K562 (cell line): ENCODE measurements at regions not wholly inside any gene's neighbourhood (a gene's known extent, or its start where the extent isn't known, plus 50 kb on each side); places are given as distances from the start of the nearest gene placed in this dataset.

Experiments
- ATAC-seq: fragments of 200-7000 bp; cut with Tn5 transposase; 3 replicates; pipeline ENCODE4 v1.9.1; 2020; ENCODE audit warnings: moderate library complexity
- BruUV-seq: library from RNA; stranded (reverse); fragments of 400-500 nt; replicated peaks from 2 replicates; lab custom pipeline; 2021; lab: Mats Ljungman, UMichigan
- CTCF ChIA-PET: fragments of 300-600 bp; formaldehyde crosslinking; extraction: SDS; loops from one replicate; lab custom pipeline; 2021; ENCODE audit warnings: low intra/inter-chr PET ratio; lab: Yijun Ruan, JAX
- POLR2A ChIA-PET: fragments of 300-600, 350-650 bp; sonication (Branson Sonifier 250); formaldehyde crosslinking; extraction: SDS; loops from one replicate; lab custom pipeline; 2021; ENCODE audit warnings: antibody characterized with exemption, inconsistent platforms; lab: Yijun Ruan, JAX
- DNase-seq, 4 experiments: peaks; one replicate each; pipeline versions ENCODE4 v3.0.0 to v3.0.0-alpha.2; 2011 to 2018; ENCODE audit warnings: low spot score in 3 of 4, mixed read lengths in 3 of 4; ENCODE audit errors: extremely low read depth in 1 of 4
- FAIRE-seq: peaks from 2 replicates; lab custom pipeline; 2011; peaks lifted over from hg19 to GRCh38; lab: Jason Lieb, UNC
- H2AFZ ChIP-seq: 2 replicates; pipeline ENCODE4 v1.6.0; 2011; ENCODE audit warnings: low read depth, low read length, control low read depth, inconsistent platforms
- H3K27ac ChIP-seq: fragments of 200-600 bp; 3 replicates; pipeline ENCODE4 v1.8.0; 2011; ENCODE audit warnings: low read depth, mild to moderate bottlenecking, control low read depth, inconsistent platforms, low read length, moderate library complexity, mixed read lengths; ENCODE audit errors: extremely low read depth
- H3K27me3 ChIP-seq, 2 experiments: fragments of 300-600 bp in 1 of 2; 2 replicates in 1 of 2; 3 replicates in 1 of 2; pipeline versions ENCODE4 v1.6.0 to v1.8.0; 2011; ENCODE audit warnings: inconsistent platforms in 2 of 2, low read length in 2 of 2, mild to moderate bottlenecking in 1 of 2, mixed read lengths in 1 of 2, moderate library complexity in 1 of 2; ENCODE audit not compliant: control insufficient read depth in 2 of 2, insufficient read depth in 2 of 2
- H3K36me3 ChIP-seq: fragments of 300-600 bp; 3 replicates; pipeline ENCODE4 v1.8.0; 2011; ENCODE audit warnings: mild to moderate bottlenecking, low read length, inconsistent platforms; ENCODE audit not compliant: control insufficient read depth, insufficient read depth
- H3K4me1 ChIP-seq, 2 experiments: fragments of 200-600 bp in 1 of 2; replicated peaks in 1 of 2; 2 replicates in 1 of 2; 3 replicates in 1 of 2; pipeline versions ENCODE4 v1.5.1 to v1.8.0; 2011; ENCODE audit warnings: inconsistent platforms in 2 of 2, low read length in 2 of 2, mild to moderate bottlenecking in 1 of 2, mixed read lengths in 1 of 2, moderate library complexity in 1 of 2; ENCODE audit not compliant: control insufficient read depth in 2 of 2, insufficient read depth in 2 of 2
- H3K4me2 ChIP-seq: 2 replicates; pipeline ENCODE4 v1.6.1; 2011; ENCODE audit warnings: low read length, control low read depth, inconsistent platforms, mixed read lengths; ENCODE audit not compliant: insufficient read depth
- H3K4me3 ChIP-seq: fragments of 200-600 bp; sonication (generic), shearing (Covaris generic); 2 replicates; pipeline ENCODE4 v1.5.1; 2016; ENCODE audit warnings: control low read depth, inconsistent platforms
- H3K79me2 ChIP-seq: fragments of 200-600 bp; 3 replicates; pipeline ENCODE4 v1.8.0; 2011; ENCODE audit warnings: low read length, inconsistent platforms; ENCODE audit not compliant: control insufficient read depth, insufficient read depth
- H3K9ac ChIP-seq, 2 experiments: 2 replicates each; pipeline versions ENCODE4 v1.6.0 to v1.6.1; 2011; ENCODE audit warnings: low read depth in 2 of 2, low read length in 2 of 2, control low read depth in 1 of 2, inconsistent platforms in 1 of 2, mild to moderate bottlenecking in 1 of 2, mixed read lengths in 1 of 2; ENCODE audit not compliant: insufficient read depth in 1 of 2
- H3K9me1 ChIP-seq: one replicate; pipeline ENCODE4 v1.6.0; 2011; ENCODE audit warnings: inconsistent platforms, mild to moderate bottlenecking, low read length, moderate library complexity; ENCODE audit not compliant: control insufficient read depth, insufficient read depth
- H3K9me3 ChIP-seq: replicated peaks from 2 replicates; pipeline ENCODE4 v1.5.1; 2011; ENCODE audit warnings: low read depth, low read length, inconsistent platforms; ENCODE audit not compliant: control insufficient read depth, insufficient read depth
- H4K20me1 ChIP-seq: replicated peaks from 2 replicates; pipeline ENCODE4 v1.6.1; 2011; ENCODE audit warnings: low read length, inconsistent platforms, mixed read lengths; ENCODE audit not compliant: control insufficient read depth, insufficient read depth
- SMARCA5 ChIP-seq: fragments of 450-650 bp; IDR thresholded peaks from 2 replicates; pipeline ENCODE4 v1.6.1; 2016
- WGBS: fragments of 100-300 bp; shearing (Covaris generic); methylation state at CpG from one replicate; pipeline ENCODE4 v1.1.6; 2016; ENCODE audit warnings: low coverage, mixed read lengths; ENCODE audit not compliant: insufficient coverage; ENCODE audit errors: missing lambda C conversion rate; 5-methylcytosine and 5-hydroxymethylcytosine counted together
- in situ Hi-C: fragments of 300-500 bp; cut with MboI; formaldehyde crosslinking; loops from 4 replicates; pipeline ENCODE4 v1.15.0; 2018; ENCODE audit warnings: inconsistent platforms, mixed read lengths
- intact Hi-C: fragments of 100-400 bp; cut with micrococcal nuclease; formaldehyde crosslinking; loops from 2 replicates; pipeline ENCODE4 v1.14.2; 2022
- TF ChIP-seq, protein P1 (sequence below): fragments of 250-450 bp; sonication (Bioruptor Pico); IDR thresholded peaks from 2 replicates; pipeline ENCODE4 v1.5.0; 2021
- TF ChIP-seq, protein P2 (sequence below): fragments of 250-450 bp; sonication (Bioruptor Pico); IDR thresholded peaks from 2 replicates; pipeline ENCODE4 v1.4.0; 2020

DNA sequence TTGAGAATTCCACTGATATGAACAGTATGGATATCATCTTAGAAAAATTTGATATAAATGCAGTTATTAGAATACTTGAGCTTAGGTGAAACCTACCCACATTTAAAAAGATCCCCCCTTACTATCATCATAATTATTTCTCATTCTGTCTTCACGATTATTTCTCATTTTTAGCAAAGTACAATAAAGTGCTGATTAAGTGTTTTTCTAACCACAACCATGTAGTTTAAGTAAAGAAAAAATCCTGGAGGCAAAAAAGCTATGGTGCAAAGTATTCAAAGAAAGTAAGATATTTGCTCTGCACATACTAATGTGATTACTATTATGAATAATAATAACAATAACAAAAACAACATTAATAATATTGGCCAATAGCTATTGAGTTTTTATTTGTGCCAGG, 365.6 kb upstream of the PCDH7 start (continued):
- TF ChIP-seq, protein P1, sequence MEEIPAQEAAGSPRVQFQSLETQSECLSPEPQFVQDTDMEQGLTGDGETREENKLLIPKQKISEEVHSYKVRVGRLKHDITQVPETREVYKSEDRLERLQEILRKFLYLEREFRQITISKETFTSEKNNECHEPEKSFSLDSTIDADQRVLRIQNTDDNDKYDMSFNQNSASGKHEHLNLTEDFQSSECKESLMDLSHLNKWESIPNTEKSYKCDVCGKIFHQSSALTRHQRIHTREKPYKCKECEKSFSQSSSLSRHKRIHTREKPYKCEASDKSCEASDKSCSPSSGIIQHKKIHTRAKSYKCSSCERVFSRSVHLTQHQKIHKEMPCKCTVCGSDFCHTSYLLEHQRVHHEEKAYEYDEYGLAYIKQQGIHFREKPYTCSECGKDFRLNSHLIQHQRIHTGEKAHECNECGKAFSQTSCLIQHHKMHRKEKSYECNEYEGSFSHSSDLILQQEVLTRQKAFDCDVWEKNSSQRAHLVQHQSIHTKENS (CRISPR knock-in tag), result no peak

DNA sequence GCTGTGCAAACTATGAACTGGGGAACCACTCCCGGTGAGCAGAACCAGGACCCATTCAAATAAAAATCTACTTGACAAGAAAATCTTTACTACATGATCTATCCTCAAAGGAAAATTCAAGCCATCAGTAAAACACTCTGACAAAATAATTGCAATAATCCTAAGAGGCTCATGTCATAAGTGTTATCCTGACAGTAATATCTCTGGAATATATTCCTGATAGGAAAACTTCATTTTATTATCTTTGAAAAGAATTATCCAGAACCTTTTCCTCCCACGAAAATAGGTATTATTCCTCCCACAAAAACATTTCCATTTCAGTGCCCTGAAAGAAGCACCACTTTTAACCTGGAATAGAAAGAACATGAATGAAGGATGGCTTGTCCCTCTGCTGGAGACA, 357.7 kb upstream of the PCDH7 start:
- no peak for FAIRE-seq
- no TSS peak for BruUV-seq
- 0% methylated on average over 2 of the region's 2 CpGs for WGBS

More for the DNA sequence above, 357.7 kb upstream of the PCDH7 start:
- Histone ChIP-seq H3K9me3 (no peaks in the 10 kb centered on the region), H3K4me1 (no peaks in the 10 kb centered on the region), H3K79me2 (no peaks in the 10 kb centered on the region), H3K27me3 (no peaks in the 10 kb centered on the region), H4K20me1 (no peaks in the 10 kb centered on the region), H3K9me1 (no peaks in the 10 kb centered on the region), H3K27ac (no peak overlapping the region), H2AFZ (no peak overlapping the region), H3K36me3 (no peaks in the 10 kb centered on the region), H3K4me3 (no peak overlapping the region), H3K9ac (no peak overlapping the region), H3K4me2 (no peak overlapping the region)
- ChIA-PET CTCF (no interaction called here), POLR2A (no interaction called here)
- TF ChIP-seq SMARCA5, result no peak
- TF ChIP-seq, protein P2, sequence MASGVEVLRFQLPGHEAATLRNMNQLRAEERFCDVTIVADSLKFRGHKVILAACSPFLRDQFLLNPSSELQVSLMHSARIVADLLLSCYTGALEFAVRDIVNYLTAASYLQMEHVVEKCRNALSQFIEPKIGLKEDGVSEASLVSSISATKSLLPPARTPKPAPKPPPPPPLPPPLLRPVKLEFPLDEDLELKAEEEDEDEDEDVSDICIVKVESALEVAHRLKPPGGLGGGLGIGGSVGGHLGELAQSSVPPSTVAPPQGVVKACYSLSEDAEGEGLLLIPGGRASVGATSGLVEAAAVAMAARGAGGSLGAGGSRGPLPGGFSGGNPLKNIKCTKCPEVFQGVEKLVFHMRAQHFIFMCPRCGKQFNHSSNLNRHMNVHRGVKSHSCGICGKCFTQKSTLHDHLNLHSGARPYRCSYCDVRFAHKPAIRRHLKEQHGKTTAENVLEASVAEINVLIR (CRISPR knock-in tag), result no peak
- DNase-seq (no peak), ATAC-seq (no peak)
- intact Hi-C loops, result no loop called here
- in situ Hi-C loops, result no loop called here
